ENCODE measurements at regions not wholly inside any gene's neighbourhood (a gene's known extent, or its start where the extent isn't known, plus 50 kb on each side); places are given as distances from the start of the nearest gene placed in this dataset.
"Not testable (repeated sequence)": the region's sequence is repeated elsewhere in the genome, so short reads cannot be mapped to it uniquely, and the experiment has no call there.

GRCh38 chr16:80915079-80915450 is 91.6 kb downstream of the CMC2 start:
- DNase-seq (ENCODE audit: low spot score), result no peak

- no peak for DNase-seq (ENCODE audit: low spot score)
Measured at GRCh38 chr16:80914379-80915078, 92.2 kb downstream of the CMC2 start.

- DNase-seq (ENCODE audit: low spot score), result no peak
Measured at GRCh38 chr16:80913397-80913796, 93.3 kb downstream of the CMC2 start.

- no peak for DNase-seq (ENCODE audit: low spot score)
Measured at GRCh38 chr16:80912651-80913050, 94.0 kb downstream of the CMC2 start.

- DNase-seq (ENCODE audit: low spot score), result no peak
Measured at GRCh38 chr16:80910434-80910833, 96.3 kb downstream of the CMC2 start.

GRCh38 chr16:80909720-80910119 is 97.0 kb downstream of the CMC2 start:
- no peak for DNase-seq (ENCODE audit: low spot score)

- DNase-seq (ENCODE audit: low spot score), result not testable (repeated sequence)
Measured at GRCh38 chr16:80906169-80906568, 100.5 kb downstream of the CMC2 start.

GRCh38 chr16:80903616-80904015 is 99.2 kb upstream of the CDYL2 start:
- no peak for DNase-seq (ENCODE audit: low spot score)

GRCh38 chr16:80902306-80903110 is 98.1 kb upstream of the CDYL2 start:
- no peak for DNase-seq (ENCODE audit: low spot score)

GRCh38 chr16:80900593-80900954 is 96.2 kb upstream of the CDYL2 start:
- no peak for DNase-seq (ENCODE audit: low spot score)

- peak; percentile 29 for DNase-seq (ENCODE audit: low spot score)
Measured at GRCh38 chr16:80899809-80900592, 95.6 kb upstream of the CDYL2 start.

- DNase-seq (ENCODE audit: low spot score), result no peak
Measured at GRCh38 chr16:80896776-80897175, 92.4 kb upstream of the CDYL2 start.

- DNase-seq (ENCODE audit: low spot score), result no peak
Measured at GRCh38 chr16:80894091-80894490, 89.7 kb upstream of the CDYL2 start.

- DNase-seq (ENCODE audit: low spot score), result no peak
Measured at GRCh38 chr16:80893686-80894085, 89.3 kb upstream of the CDYL2 start.

GRCh38 chr16:80892395-80892794 is 88.0 kb upstream of the CDYL2 start:
- not testable (repeated sequence) for DNase-seq (ENCODE audit: low spot score)

- no peak for DNase-seq (ENCODE audit: low spot score)
Measured at GRCh38 chr16:80889779-80890359, 85.5 kb upstream of the CDYL2 start.

- no peak for DNase-seq (ENCODE audit: low spot score)
Measured at GRCh38 chr16:80887062-80887461, 82.7 kb upstream of the CDYL2 start.

GRCh38 chr16:80883816-80884215 is 79.4 kb upstream of the CDYL2 start:
- no peak for DNase-seq (ENCODE audit: low spot score)

- no peak for DNase-seq (ENCODE audit: low spot score)
Measured at GRCh38 chr16:80883159-80883642, 78.8 kb upstream of the CDYL2 start.

- DNase-seq (ENCODE audit: low spot score), result no peak
Measured at GRCh38 chr16:80875616-80876015, 71.2 kb upstream of the CDYL2 start.

- no peak for DNase-seq (ENCODE audit: low spot score)
Measured at GRCh38 chr16:80874925-80875324, 70.5 kb upstream of the CDYL2 start.

GRCh38 chr16:80862160-80862705 is 57.8 kb upstream of the CDYL2 start:
- DNase-seq (ENCODE audit: low spot score), result no peak
